IMR-90 (cell line): ENCODE measurements at regions not wholly inside any gene's neighbourhood (a gene's known extent, or its start where the extent isn't known, plus 50 kb on each side); places are given as distances from the start of the nearest gene placed in this dataset.

ENCODE experiments used
- ATAC-seq: fragments of 200-7000 bp; cut with Tn5 transposase; 2 replicates; pipeline ENCODE4 v1.9.1; 2020; ENCODE audit warnings: low read depth, mild to moderate bottlenecking, moderate library complexity
- BruUV-seq: library from RNA; stranded (reverse); fragments of 400-500 nt; replicated peaks from 2 replicates; lab custom pipeline; 2021; lab: Mats Ljungman, UMichigan
- CTCF ChIA-PET: fragments of 300-600 bp; formaldehyde crosslinking; extraction: SDS; loops from one replicate; lab custom pipeline; 2021; ENCODE audit warnings: antibody characterized with exemption; lab: Yijun Ruan, JAX
- POLR2A ChIA-PET: fragments of 300-600 bp; sonication (Branson Sonifier 250); formaldehyde crosslinking; loops from one replicate; lab custom pipeline; 2022; ENCODE audit warnings: antibody characterized with exemption; ENCODE audit not compliant: unreplicated experiment; lab: Charles Lee
- DNase-seq: peaks from one replicate; pipeline ENCODE4 v3.0.0; 2013
- H2AFZ ChIP-seq: replicated peaks from 2 replicates; pipeline ENCODE3; 2013; ENCODE audit warnings: low read length, mild to moderate bottlenecking; ENCODE audit not compliant: poor library complexity
- H2AK5ac ChIP-seq: 2 replicates; pipeline ENCODE4 v1.6.1; 2013; ENCODE audit warnings: low read depth, low read length, inconsistent platforms
- H2AK9ac ChIP-seq: replicated peaks from 2 replicates; pipeline ENCODE3; 2013; ENCODE audit warnings: mild to moderate bottlenecking, low read depth, low read length, moderate library complexity; ENCODE audit not compliant: poor library complexity
- H2BK120ac ChIP-seq: 2 replicates; pipeline ENCODE4 v1.6.1; 2013; ENCODE audit warnings: low read depth, low read length, inconsistent platforms
- H2BK15ac ChIP-seq: 3 replicates; pipeline ENCODE4 v1.6.1; 2013; ENCODE audit warnings: low read depth, low read length, inconsistent platforms
- H2BK20ac ChIP-seq: 2 replicates; pipeline ENCODE4 v1.6.1; 2013; ENCODE audit warnings: low read depth, mild to moderate bottlenecking, inconsistent platforms, low read length, moderate library complexity
- H2BK5ac ChIP-seq: 2 replicates; pipeline ENCODE4 v1.6.1; 2013; ENCODE audit warnings: mild to moderate bottlenecking, low read depth, low read length, inconsistent platforms; ENCODE audit not compliant: poor library complexity, severe bottlenecking
- H3K14ac ChIP-seq: replicated peaks from 2 replicates; pipeline ENCODE4 v1.6.1; 2013; ENCODE audit warnings: low read depth, low read length, inconsistent platforms
- H3K18ac ChIP-seq: 2 replicates; pipeline ENCODE4 v1.6.1; 2013; ENCODE audit warnings: low read depth, low read length, control low read depth
- H3K23ac ChIP-seq: 2 replicates; pipeline ENCODE4 v1.6.1; 2013; ENCODE audit warnings: low read depth, low read length, inconsistent platforms
- H3K27ac ChIP-seq: 2 replicates; pipeline ENCODE4 v1.5.1; 2013; ENCODE audit warnings: mild to moderate bottlenecking, control low read depth, low read length; ENCODE audit not compliant: insufficient read depth
- H3K27me3 ChIP-seq: 2 replicates; pipeline ENCODE4 v1.6.1; 2013; ENCODE audit warnings: low read length; ENCODE audit not compliant: control insufficient read depth, insufficient read depth
- H3K36me3 ChIP-seq: 2 replicates; pipeline ENCODE4 v1.6.1; 2013; ENCODE audit warnings: low read length, mixed read lengths; ENCODE audit not compliant: control insufficient read depth, insufficient read depth
- H3K4ac ChIP-seq: 2 replicates; pipeline ENCODE4 v1.6.1; 2013; ENCODE audit warnings: low read depth, low read length, inconsistent platforms
- H3K4me1 ChIP-seq: 2 replicates; pipeline ENCODE4 v1.6.1; 2013; ENCODE audit warnings: low read length, mixed read lengths; ENCODE audit not compliant: control insufficient read depth, insufficient read depth
- H3K4me2 ChIP-seq: 2 replicates; pipeline ENCODE4 v1.6.1; 2013; ENCODE audit warnings: low read depth, mild to moderate bottlenecking, control low read depth, low read length, moderate library complexity
- H3K4me3 ChIP-seq: 2 replicates; pipeline ENCODE4 v1.5.1; 2013; ENCODE audit warnings: low read depth, mild to moderate bottlenecking, control low read depth, low read length, moderate library complexity; ENCODE audit not compliant: insufficient read depth
- H3K56ac ChIP-seq: 2 replicates; pipeline ENCODE4 v1.6.1; 2013; ENCODE audit warnings: low read length, inconsistent platforms; ENCODE audit not compliant: insufficient read depth; ENCODE audit errors: extremely low read depth
- H3K79me1 ChIP-seq, 2 experiments: 2 replicates each; pipeline ENCODE4 v1.6.1; 2013; ENCODE audit warnings: low read length in 2 of 2, inconsistent platforms in 1 of 2, low read depth in 1 of 2
- H3K9ac ChIP-seq: 2 replicates; pipeline ENCODE4 v1.6.1; 2013; ENCODE audit warnings: low read depth, low read length, control low read depth
- H3K9me1 ChIP-seq: 2 replicates; pipeline ENCODE4 v1.6.1; 2013; ENCODE audit warnings: low read length, inconsistent platforms; ENCODE audit not compliant: insufficient read depth
- H3K9me3 ChIP-seq: 2 replicates; pipeline ENCODE4 v1.6.1; 2013; ENCODE audit warnings: low read length; ENCODE audit not compliant: control insufficient read depth, insufficient read depth
- H4K20me1 ChIP-seq: 2 replicates; pipeline ENCODE4 v1.6.1; 2013; ENCODE audit warnings: low read length, inconsistent platforms; ENCODE audit not compliant: insufficient read depth
- H4K5ac ChIP-seq: 2 replicates; pipeline ENCODE4 v1.6.1; 2013; ENCODE audit warnings: mild to moderate bottlenecking, low read depth, low read length, control low read depth
- H4K8ac ChIP-seq, 2 experiments: 2 replicates each; pipeline ENCODE4 v1.6.1; 2013; ENCODE audit warnings: low read depth in 2 of 2, low read length in 2 of 2, control low read depth in 1 of 2, inconsistent platforms in 1 of 2
- H4K91ac ChIP-seq: 2 replicates; pipeline ENCODE4 v1.6.1; 2013; ENCODE audit warnings: low read depth, low read length, inconsistent platforms; ENCODE audit not compliant: insufficient read depth
- POLR2A ChIP-seq: IDR thresholded peaks from 2 replicates; pipeline ENCODE4 v1.6.1; 2012; ENCODE audit warnings: mild to moderate bottlenecking, low read depth, low read length
- RFX5 ChIP-seq: IDR thresholded peaks from 2 replicates; pipeline ENCODE4 v1.8.0; 2012; ENCODE audit warnings: low read depth, mild to moderate bottlenecking, low read length, moderate library complexity
- dilution Hi-C: fragments of 300-500 bp; cut with HindIII; formaldehyde crosslinking; loops from one replicate; pipeline ENCODE4 v1.14.3; 2018; ENCODE audit warnings: low sequenced_read_pairs; ENCODE audit not compliant: unreplicated experiment
- in situ Hi-C: fragments of 300-500 bp; cut with MboI; formaldehyde crosslinking; loops from 3 replicates; pipeline ENCODE4 v1.14.3; 2019; ENCODE audit warnings: low sequenced_read_pairs, inconsistent platforms, mixed read lengths
- intact Hi-C: fragments of 100-400 bp; cut with micrococcal nuclease; formaldehyde crosslinking; loops from 2 replicates; pipeline ENCODE4 v1.10.0; 2022

- no TSS peak for BruUV-seq
- H3K36me3 ChIP-seq, result no peaks in the 10 kb centered on the region
- no peak overlapping the region for H4K8ac ChIP-seq
- ChIA-PET POLR2A (no interaction called here), CTCF (interaction anchor here (0.6 kb wide), 1 partner anchor 155 kb away, joined by 3 read pairs; no protein-coding TSS in a partner anchor)
- no peak overlapping the region for H3K27ac ChIP-seq
- no peaks in the 10 kb centered on the region for H3K27me3 ChIP-seq
- no peak overlapping the region for H3K4ac ChIP-seq
- H3K9me1 ChIP-seq, result no peaks in the 10 kb centered on the region
- H2AK5ac ChIP-seq, result no peak overlapping the region
- no peak overlapping the region for H3K14ac ChIP-seq
- H2BK15ac ChIP-seq, result no peak overlapping the region
- no peak overlapping the region for H3K4me2 ChIP-seq
- no peaks in the 10 kb centered on the region for H3K79me1 ChIP-seq
- no peak overlapping the region for H2BK5ac ChIP-seq
- H3K9ac ChIP-seq, result no peak overlapping the region
- no peak overlapping the region for H3K18ac ChIP-seq
- in situ Hi-C loops (no loop called here), intact Hi-C loops (no loop called here), dilution Hi-C loops (no loop called here)
- H4K91ac ChIP-seq, result no peak overlapping the region
- no peak overlapping the region for H2BK20ac ChIP-seq
- no peak for DNase-seq
- no peaks in the 10 kb centered on the region for H4K20me1 ChIP-seq
- H4K5ac ChIP-seq, result no peak overlapping the region
- no peak overlapping the region for H2AFZ ChIP-seq
- no peak overlapping the region for H2AK9ac ChIP-seq
- no peak overlapping the region for H3K56ac ChIP-seq
- no peak overlapping the region for H3K23ac ChIP-seq
- H3K4me3 ChIP-seq, result no peak overlapping the region
- no peak for ATAC-seq
- H3K9me3 ChIP-seq, result no peaks in the 10 kb centered on the region
- no peak for TF ChIP-seq POLR2A
- no peak for TF ChIP-seq RFX5
- no peak overlapping the region for H2BK120ac ChIP-seq
- H3K4me1 ChIP-seq, result no peaks in the 10 kb centered on the region
Observed at GRCh38 chr4:123913598-123913997, 517.0 kb downstream of the SPRY1 start.
